CD4-positive, alpha-beta T cell (primary cell): ENCODE measurements at regions not wholly inside any gene's neighbourhood (a gene's known extent, or its start where the extent isn't known, plus 50 kb on each side); places are given as distances from the start of the nearest gene placed in this dataset.

Experiments
- ATAC-seq: fragments of 200-7000 bp; cut with Tn5 transposase; one replicate; pipeline ENCODE4 v1.10.0; 2022; ENCODE audit warnings: mild to moderate bottlenecking; ENCODE audit not compliant: poor library complexity
- CTCF ChIA-PET: fragments of 350-600 bp; sonication (Branson Sonifier 250); formaldehyde crosslinking; loops from one replicate; lab custom pipeline; 2021; ENCODE audit warnings: antibody characterized with exemption, inconsistent platforms; lab: Charles Lee
- POLR2A ChIA-PET: fragments of 350-600 bp; sonication (Branson Sonifier 250); formaldehyde crosslinking; loops from one replicate; lab custom pipeline; 2021; ENCODE audit warnings: antibody characterized with exemption, inconsistent platforms; lab: Charles Lee
- DNase-seq, 14 experiments: peaks; one replicate each; pipeline ENCODE4 v3.0.0-alpha.2; 2013 to 2020; ENCODE audit warnings: mixed read lengths in 2 of 14
- H3K27ac ChIP-seq, 2 donors: one replicate each; pipeline versions ENCODE4 v1.5.1 to v1.7.0; 2013; ENCODE audit warnings: low read length in 2 of 2, low read depth in 1 of 2, mild to moderate bottlenecking in 1 of 2
- H3K27me3 ChIP-seq, 2 experiments: 1 replicate in 1 of 2; 2 replicates in 1 of 2; pipeline versions ENCODE4 v1.6.1 to v1.7.0; 2013; ENCODE audit warnings: low read length in 2 of 2, control low read depth in 1 of 2, mild to moderate bottlenecking in 1 of 2, moderate library complexity in 1 of 2; ENCODE audit not compliant: insufficient read depth in 2 of 2, control insufficient read depth in 1 of 2
- H3K36me3 ChIP-seq: one replicate; pipeline ENCODE4 v1.6.1; 2013; ENCODE audit warnings: low read length, control low read depth; ENCODE audit not compliant: insufficient read depth
- H3K4me1 ChIP-seq: one replicate; pipeline ENCODE4 v1.6.1; 2013; ENCODE audit warnings: low read length, control low read depth; ENCODE audit not compliant: insufficient read depth
- H3K4me3 ChIP-seq: one replicate; pipeline ENCODE4 v1.5.1; 2013; ENCODE audit warnings: mild to moderate bottlenecking, low read length, moderate library complexity
- H3K9me3 ChIP-seq, 2 experiments: 1 replicate in 1 of 2; 2 replicates in 1 of 2; pipeline versions ENCODE4 v1.6.1 to v1.7.0; 2013; ENCODE audit warnings: low read length in 2 of 2, mild to moderate bottlenecking in 2 of 2, control low read depth in 1 of 2, moderate library complexity in 1 of 2; ENCODE audit not compliant: control insufficient read depth in 1 of 2, insufficient read depth in 1 of 2
- H3K27ac Mint-ChIP-seq: one replicate; pipeline ENCODE4 v1.8.0; 2020; ENCODE audit warnings: mixed read lengths
- H3K27me3 Mint-ChIP-seq: one replicate; pipeline ENCODE4 v1.8.0; 2021; ENCODE audit warnings: mixed read lengths
- H3K36me3 Mint-ChIP-seq: one replicate; pipeline ENCODE4 v1.8.0; 2021; ENCODE audit warnings: low read depth, mixed read lengths
- H3K4me1 Mint-ChIP-seq: one replicate; pipeline ENCODE4 v1.8.0; 2021; ENCODE audit warnings: low read depth, mixed read lengths
- H3K4me3 Mint-ChIP-seq: one replicate; pipeline ENCODE4 v1.8.0; 2020; ENCODE audit warnings: mild to moderate bottlenecking, mixed read lengths
- H3K9me3 Mint-ChIP-seq: one replicate; pipeline ENCODE4 v1.8.0; 2020; ENCODE audit warnings: mixed read lengths
- CTCF ChIP-seq: fragments of 200-600 bp; IDR thresholded peaks from one replicate; pipeline ENCODE4 v1.8.0; 2022; ENCODE audit warnings: antibody characterized with exemption, mild to moderate bottlenecking
- intact Hi-C, 2 experiments: fragments of 100-400 bp; cut with DNase I in 1 of 2; cut with micrococcal nuclease in 1 of 2; formaldehyde crosslinking; loops; one replicate each; pipeline versions ENCODE4 v1.15.1 to v1.9.0; 2023 to 2025; cut with DNase I, micrococcal nuclease

- no peak overlapping the region for H3K27ac ChIP-seq
- no peaks in the 10 kb centered on the region for H3K9me3 Mint-ChIP-seq
- H3K36me3 ChIP-seq, result no peaks in the 10 kb centered on the region
- TF ChIP-seq CTCF, result no peak
- no peaks in the 10 kb centered on the region for H3K4me1 Mint-ChIP-seq
- H3K36me3 Mint-ChIP-seq, result no peaks in the 10 kb centered on the region
- H3K27me3 ChIP-seq, result no peaks in the 10 kb centered on the region
- H3K4me3 ChIP-seq, result no peak overlapping the region
- no peak overlapping the region for H3K4me3 Mint-ChIP-seq
- no peak for ATAC-seq
- H3K9me3 ChIP-seq, result no peaks in the 10 kb centered on the region
- H3K27ac Mint-ChIP-seq, result no peak overlapping the region
- ChIA-PET POLR2A (interaction anchor here (0.6 kb wide), 1 partner anchor 16 kb away, joined by 3 read pairs; no protein-coding TSS in a partner anchor), CTCF (no interaction called here)
- no peaks in the 10 kb centered on the region for H3K4me1 ChIP-seq
- intact Hi-C loops, result no loop called here
- H3K27me3 Mint-ChIP-seq, result peaks cover 5% of the 10 kb centered on the region
- DNase-seq, result no peak
Measured at GRCh38 chr18:49709347-49709690, 104.0 kb downstream of the ACAA2 start.

GRCh38 chr18:49708662-49709346 lies 104.5 kb downstream of the ACAA2 start:
- no peak overlapping the region for H3K27ac Mint-ChIP-seq
- no peaks in the 10 kb centered on the region for H3K9me3 ChIP-seq
- no peaks in the 10 kb centered on the region for H3K36me3 ChIP-seq
- no peak overlapping the region for H3K4me3 ChIP-seq
- no peaks in the 10 kb centered on the region for H3K4me1 ChIP-seq
- H3K4me3 Mint-ChIP-seq, result no peak overlapping the region
- intact Hi-C loops, result no loop called here
- peaks cover 5% of the 10 kb centered on the region for H3K27me3 Mint-ChIP-seq
- H3K4me1 Mint-ChIP-seq, result no peaks in the 10 kb centered on the region
- DNase-seq, result no peak
- no peak for TF ChIP-seq CTCF
- ATAC-seq, result no peak
- no peaks in the 10 kb centered on the region for H3K27me3 ChIP-seq
- H3K36me3 Mint-ChIP-seq, result no peaks in the 10 kb centered on the region
- ChIA-PET POLR2A (no interaction called here), CTCF (no interaction called here)
- H3K9me3 Mint-ChIP-seq, result no peaks in the 10 kb centered on the region
- H3K27ac ChIP-seq, result no peak overlapping the region

GRCh38 chr18:49707599-49707998 lies 105.7 kb downstream of the ACAA2 start:
- Histone ChIP-seq H3K27me3 (no peaks in the 10 kb centered on the region), H3K9me3 (no peaks in the 10 kb centered on the region), H3K27ac (no peak overlapping the region), H3K4me3 (no peak overlapping the region), H3K36me3 (no peaks in the 10 kb centered on the region), H3K4me1 (no peaks in the 10 kb centered on the region)
- intact Hi-C loops, result no loop called here
- Mint-ChIP-seq H3K27ac (no peak overlapping the region), H3K4me3 (no peak overlapping the region), H3K27me3 (peaks cover 5% of the 10 kb centered on the region), H3K36me3 (no peaks in the 10 kb centered on the region), H3K9me3 (no peaks in the 10 kb centered on the region), H3K4me1 (no peaks in the 10 kb centered on the region)
- DNase-seq (no peak), ATAC-seq (no peak)
- POLR2A ChIA-PET, result no interaction called here
- no peak for TF ChIP-seq CTCF
- CTCF ChIA-PET, result no interaction called here
